ENCODE measurements at regions not wholly inside any gene's neighbourhood (a gene's known extent, or its start where the extent isn't known, plus 50 kb on each side); places are given as distances from the start of the nearest gene placed in this dataset.

GRCh38 chr12:76195920-76196319 is 111.4 kb upstream of the NAP1L1 start:
- Histone ChIP-seq H3F3A (ENCODE audit: insufficient read depth, low read length, poor library complexity, severe bottlenecking) (no peaks in the 10 kb centered on the region), H3K27me3 (ENCODE audit: insufficient read depth, low read depth, low read length) (no peaks in the 10 kb centered on the region)
- TF ChIP-seq TAF1 (IDR thresholded peaks at IDR 0.05; ENCODE audit: low read depth) (no peak), RAD21 (conservative IDR thresholded peaks at IDR 0.05) (no peak), CTCF (IDR thresholded peaks at IDR 0.05; ENCODE audit: poor library complexity, severe bottlenecking) (no peak), EP300 (conservative IDR thresholded peaks at IDR 0.05; ENCODE audit: poor library complexity, severe bottlenecking) (no peak), SMC3 (conservative IDR thresholded peaks at IDR 0.05; ENCODE audit: poor library complexity) (no peak), MXI1 (conservative IDR thresholded peaks at IDR 0.05; ENCODE audit: poor library complexity, severe bottlenecking) (no peak), REST (IDR thresholded peaks at IDR 0.05; ENCODE audit: borderline replicate concordance) (no peak), EZH2 (IDR thresholded peaks at IDR 0.05; ENCODE audit: borderline replicate concordance, insufficient read depth, low read length, poor library complexity, severe bottlenecking) (no peak), POLR2AphosphoS5 (IDR thresholded peaks at IDR 0.05) (no peak)

GRCh38 chr12:76194724-76195123 is 110.2 kb upstream of the NAP1L1 start:
- H3K4me2 ChIP-seq (ENCODE audit: low read length): no peak overlapping the region
- H3K27me3 ChIP-seq (ENCODE audit: insufficient read depth, low read depth, low read length): no peaks in the 10 kb centered on the region
- no peak overlapping the region for H3K27ac ChIP-seq (ENCODE audit: low read length)
- no peaks in the 10 kb centered on the region for H3K9me2 ChIP-seq (ENCODE audit: insufficient read depth, low read length)
- H3K79me2 ChIP-seq (replicated peaks; ENCODE audit: insufficient read depth, low read length): no peaks in the 10 kb centered on the region
- H3F3A ChIP-seq (ENCODE audit: insufficient read depth, low read length, poor library complexity, severe bottlenecking): no peaks in the 10 kb centered on the region
- H3K4me3 ChIP-seq (ENCODE audit: low read length): no peak overlapping the region
- H4K20me1 ChIP-seq (ENCODE audit: insufficient read depth): no peaks in the 10 kb centered on the region
- no peak overlapping the region for H2AFZ ChIP-seq (ENCODE audit: low read depth, low read length)
- no peak for TF ChIP-seq EP300 (conservative IDR thresholded peaks at IDR 0.05; ENCODE audit: poor library complexity, severe bottlenecking)
- TF ChIP-seq EZH2 (IDR thresholded peaks at IDR 0.05; ENCODE audit: borderline replicate concordance, insufficient read depth, low read length, poor library complexity, severe bottlenecking): no peak
- no peak for TF ChIP-seq REST (IDR thresholded peaks at IDR 0.05; ENCODE audit: borderline replicate concordance)
- no peak for TF ChIP-seq TAF1 (IDR thresholded peaks at IDR 0.05; ENCODE audit: low read depth)
- no peak for TF ChIP-seq RAD21 (conservative IDR thresholded peaks at IDR 0.05)
- no peak for TF ChIP-seq CTCF (IDR thresholded peaks at IDR 0.05; ENCODE audit: poor library complexity, severe bottlenecking)
- no peak for TF ChIP-seq MXI1 (conservative IDR thresholded peaks at IDR 0.05; ENCODE audit: poor library complexity, severe bottlenecking)
- TF ChIP-seq SMC3 (conservative IDR thresholded peaks at IDR 0.05; ENCODE audit: poor library complexity): no peak
- TF ChIP-seq POLR2AphosphoS5 (IDR thresholded peaks at IDR 0.05): no peak
- H3K9me3 ChIP-seq (ENCODE audit: low read length): no peaks in the 10 kb centered on the region
- no peaks in the 10 kb centered on the region for H3K36me3 ChIP-seq (ENCODE audit: insufficient read depth, low read length)
- H3K9ac ChIP-seq (ENCODE audit: low read length): no peak overlapping the region

More at GRCh38 chr12:76195920-76196319, 111.4 kb upstream of the NAP1L1 start:
- Histone ChIP-seq H3K4me2 (ENCODE audit: low read length) (no peak overlapping the region), H3K9ac (ENCODE audit: low read length) (no peak overlapping the region), H3K36me3 (ENCODE audit: insufficient read depth, low read length) (no peaks in the 10 kb centered on the region), H3K9me3 (ENCODE audit: low read length) (no peaks in the 10 kb centered on the region), H3K27ac (ENCODE audit: low read length) (no peak overlapping the region), H2AFZ (ENCODE audit: low read depth, low read length) (no peak overlapping the region), H3K9me2 (ENCODE audit: insufficient read depth, low read length) (no peaks in the 10 kb centered on the region), H3K79me2 (replicated peaks; ENCODE audit: insufficient read depth, low read length) (no peaks in the 10 kb centered on the region), H3K4me3 (ENCODE audit: low read length) (no peak overlapping the region), H4K20me1 (ENCODE audit: insufficient read depth) (no peaks in the 10 kb centered on the region)

Measured in neural cell (in vitro differentiated cells).